Pancreas (tissue), 10 donors: ENCODE measurements at regions not wholly inside any gene's neighbourhood (a gene's known extent, or its start where the extent isn't known, plus 50 kb on each side); places are given as distances from the start of the nearest gene placed in this dataset.
A peak's percentile ranks its signal among the peaks of the same experiment; 100 is the strongest.

Experiments used
- ATAC-seq, 4 donors: fragments of 200-7000 bp; cut with Tn5 transposase; one replicate each; pipeline versions ENCODE4 v1.8.0 to v1.9.1; 2020; ENCODE audit warnings: mild to moderate bottlenecking in 4 of 4, moderate library complexity in 4 of 4
- DNase-seq, 6 donors: peaks; one replicate each; pipeline ENCODE4 v3.0.0-alpha.2; 2020
- FAIRE-seq: peaks from 2 replicates; lab custom pipeline; 2012; peaks lifted over from hg19 to GRCh38; lab: Jason Lieb, UNC
- H3K27ac ChIP-seq, 4 donors: fragments of 200-600 bp; sonication (generic); 1 replicate in 3 of 4; 2 replicates in 1 of 4; pipeline versions ENCODE4 v1.5.0 to v1.8.0; 2020
- H3K27me3 ChIP-seq, 4 donors: fragments of 200-600 bp; one replicate each; pipeline ENCODE4 v1.8.0; 2021
- H3K36me3 ChIP-seq, 3 donors: fragments of 200-600 bp; sonication (generic) in 1 of 3; one replicate each; pipeline versions ENCODE4 v1.5.0 to v1.8.0; 2020 to 2021
- H3K4me1 ChIP-seq, 3 donors: fragments of 200-600 bp; one replicate each; pipeline ENCODE4 v1.8.0; 2021
- H3K4me3 ChIP-seq, 4 donors: fragments of 200-600 bp; sonication (generic) in 2 of 4; one replicate each; pipeline versions ENCODE4 v1.5.0 to v1.8.0; 2020 to 2021
- H3K9me3 ChIP-seq, 4 donors: fragments of 200-600 bp; one replicate each; pipeline ENCODE4 v1.8.0; 2021
- WGBS, 2 donors: extraction: QIAGEN DNeasy Blood & Tissue Kit; methylation state at CpG; one replicate each; pipeline ENCODE4 v1.1.7; 2013; 5-methylcytosine and 5-hydroxymethylcytosine counted together
- intact Hi-C, 3 donors: fragments of 100-400 bp; cut with DNase I; formaldehyde crosslinking; loops; one replicate each; pipeline versions ENCODE4 v1.11.1 to v1.14.2; 2022
- TF ChIP-seq, protein P1 (sequence below), 4 donors: fragments of 200-600 bp; sonication (generic) in 3 of 4; IDR thresholded peaks; one replicate each; pipeline versions ENCODE4 v1.5.0 to v1.8.0; 2021; ENCODE audit warnings: antibody characterized with exemption in 4 of 4
- donor health status: healthy with polysubstance abuse.
- donor health status: DM: no; HTN: no; CAD: no; lungs with moderate emphysema.
- donor health status: DM: no; HTN: no; CAD: no.
- donor health status: control.
- donor health status: control.
- donor health status: Bipolar disorder and iron deficiency.
- donor health status: DM: yes; HTN: yes; CAD: no.
- donor health status: DM: no; HTN: no; CAD: no.
- donor health status: DM: no; HTN: no; CAD: no.
- donor health status: DM: yes; HTN: yes; CAD: no.

DNA sequence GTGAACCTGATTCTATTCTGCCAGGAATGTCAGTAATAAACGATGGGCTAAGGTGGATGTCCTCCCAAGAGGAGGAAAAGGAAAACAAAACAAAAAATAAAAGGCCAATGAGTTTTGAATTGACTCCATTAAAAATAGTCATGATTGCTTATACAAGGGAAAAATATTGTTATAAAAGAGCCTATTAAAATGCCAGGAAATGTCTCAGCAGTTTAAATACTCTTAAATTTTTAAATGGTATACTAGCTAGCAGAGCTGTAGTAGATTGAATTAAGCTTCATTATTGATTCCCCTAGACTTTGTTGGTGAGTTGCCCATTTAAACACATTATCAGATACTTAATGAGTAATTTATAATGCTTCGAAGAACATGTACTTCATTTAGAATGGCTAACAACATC, 990.9 kb upstream of the GJE1 start:
- TF ChIP-seq, protein P1, sequence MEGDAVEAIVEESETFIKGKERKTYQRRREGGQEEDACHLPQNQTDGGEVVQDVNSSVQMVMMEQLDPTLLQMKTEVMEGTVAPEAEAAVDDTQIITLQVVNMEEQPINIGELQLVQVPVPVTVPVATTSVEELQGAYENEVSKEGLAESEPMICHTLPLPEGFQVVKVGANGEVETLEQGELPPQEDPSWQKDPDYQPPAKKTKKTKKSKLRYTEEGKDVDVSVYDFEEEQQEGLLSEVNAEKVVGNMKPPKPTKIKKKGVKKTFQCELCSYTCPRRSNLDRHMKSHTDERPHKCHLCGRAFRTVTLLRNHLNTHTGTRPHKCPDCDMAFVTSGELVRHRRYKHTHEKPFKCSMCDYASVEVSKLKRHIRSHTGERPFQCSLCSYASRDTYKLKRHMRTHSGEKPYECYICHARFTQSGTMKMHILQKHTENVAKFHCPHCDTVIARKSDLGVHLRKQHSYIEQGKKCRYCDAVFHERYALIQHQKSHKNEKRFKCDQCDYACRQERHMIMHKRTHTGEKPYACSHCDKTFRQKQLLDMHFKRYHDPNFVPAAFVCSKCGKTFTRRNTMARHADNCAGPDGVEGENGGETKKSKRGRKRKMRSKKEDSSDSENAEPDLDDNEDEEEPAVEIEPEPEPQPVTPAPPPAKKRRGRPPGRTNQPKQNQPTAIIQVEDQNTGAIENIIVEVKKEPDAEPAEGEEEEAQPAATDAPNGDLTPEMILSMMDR (IDR thresholded peaks at IDR 0.05): no peak
- Histone ChIP-seq H3K9me3 (no peaks in the 10 kb centered on the region), H3K27ac (no peak overlapping the region), H3K27me3 (no peaks in the 10 kb centered on the region), H3K4me1 (no peaks in the 10 kb centered on the region), H3K36me3 (no peaks in the 10 kb centered on the region), H3K4me3 (no peak overlapping the region)
- no peak for FAIRE-seq
- DNase-seq: no peak
- intact Hi-C loops: no loop called here
- WGBS, 2 donors: 10 to 16% methylated on average over 2 of the region's 2 CpGs
- no peak for ATAC-seq

DNA sequence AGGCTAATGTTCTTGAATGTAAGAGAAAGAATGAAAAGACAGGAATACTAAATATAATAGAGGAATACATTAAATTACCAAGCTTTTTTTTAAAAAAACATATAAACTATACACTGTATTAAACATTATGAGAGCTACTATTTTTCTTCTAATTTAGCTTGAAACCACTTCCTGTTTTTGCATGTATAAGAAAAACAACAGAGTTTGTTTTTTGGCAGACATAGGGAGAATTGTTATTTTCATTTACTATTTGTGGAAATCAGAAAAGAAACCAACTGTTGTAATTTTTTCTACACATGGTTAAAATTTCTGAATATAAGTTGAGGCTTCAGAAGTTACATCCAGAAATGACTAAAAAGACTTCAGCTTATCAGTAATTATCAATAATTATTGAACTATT, 991.8 kb upstream of the GJE1 start:
- H3K4me3 ChIP-seq: no peak overlapping the region
- H3K9me3 ChIP-seq: no peaks in the 10 kb centered on the region
- no peak overlapping the region for H3K27ac ChIP-seq
- H3K27me3 ChIP-seq: no peaks in the 10 kb centered on the region
- H3K36me3 ChIP-seq: no peaks in the 10 kb centered on the region
- no peak for FAIRE-seq
- intact Hi-C loops: no loop called here
- DNase-seq: no peak
- no peak for ATAC-seq
- TF ChIP-seq, protein P1 (IDR thresholded peaks at IDR 0.05): no peak
- no peaks in the 10 kb centered on the region for H3K4me1 ChIP-seq

- H3K36me3 ChIP-seq: no peaks in the 10 kb centered on the region
- H3K27ac ChIP-seq: no peak overlapping the region
- ATAC-seq (no peak), FAIRE-seq (no peak), DNase-seq (no peak)
- 79 to 88% methylated on average over 10 of the region's 10 CpGs for WGBS, 2 donors
- H3K4me3 ChIP-seq: no peak overlapping the region
- no peaks in the 10 kb centered on the region for H3K9me3 ChIP-seq
- TF ChIP-seq, protein P1 (IDR thresholded peaks at IDR 0.05): no peak
- H3K27me3 ChIP-seq: no peaks in the 10 kb centered on the region
- intact Hi-C loops: no loop called here
- H3K4me1 ChIP-seq: no peaks in the 10 kb centered on the region
Observed at GRCh38 chr6:141139461-141139860, 993.3 kb upstream of the GJE1 start.

GRCh38 chr6:141134723-141135122, 998.0 kb upstream of the GJE1 start:
- Histone ChIP-seq H3K27me3 (no peaks in the 10 kb centered on the region), H3K4me1 (no peaks in the 10 kb centered on the region), H3K4me3 (no peak overlapping the region), H3K36me3 (no peaks in the 10 kb centered on the region), H3K27ac (no peak overlapping the region), H3K9me3 (no peaks in the 10 kb centered on the region)
- DNase-seq (no peak), FAIRE-seq (no peak), ATAC-seq (peak in 1 of 4 donors; percentile 14)
- TF ChIP-seq, protein P1 (IDR thresholded peaks at IDR 0.05): no peak
- 68 to 73% methylated on average over 1 of the region's 1 CpG for WGBS, 2 donors
- intact Hi-C loops: no loop called here

DNA sequence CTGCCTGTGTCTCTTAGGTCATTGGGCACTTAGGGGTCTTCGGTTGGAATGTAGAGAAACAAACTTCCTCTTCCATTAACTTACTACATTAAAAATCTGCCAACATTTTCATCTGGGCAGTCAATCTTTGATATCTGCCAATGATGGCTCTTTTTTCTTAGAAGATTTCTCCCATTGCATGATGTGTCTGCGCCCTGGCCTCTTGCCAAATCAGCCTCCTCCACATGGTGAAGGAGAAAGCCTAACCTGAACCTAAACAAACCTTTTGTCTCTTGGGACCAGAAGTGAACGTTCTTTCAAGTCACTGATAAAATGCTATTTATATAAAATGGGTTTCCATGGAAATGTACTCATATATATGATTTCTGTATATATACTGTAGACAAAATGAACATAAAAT, 998.9 kb upstream of the GJE1 start:
- TF ChIP-seq, protein P1 (IDR thresholded peaks at IDR 0.05): no peak
- Histone ChIP-seq H3K27me3 (no peaks in the 10 kb centered on the region), H3K4me3 (no peak overlapping the region), H3K27ac (no peak overlapping the region), H3K4me1 (no peaks in the 10 kb centered on the region), H3K9me3 (no peaks in the 10 kb centered on the region), H3K36me3 (no peaks in the 10 kb centered on the region)
- intact Hi-C loops: no loop called here
- ATAC-seq: no peak
- peak in 1 of 6 donors; percentile 33 for DNase-seq
- 47 to 61% methylated on average over 3 of the region's 3 CpGs for WGBS, 2 donors
- no peak for FAIRE-seq
